ENCODE measurements at regions not wholly inside any gene's neighbourhood (a gene's known extent, or its start where the extent isn't known, plus 50 kb on each side); places are given as distances from the start of the nearest gene placed in this dataset.

- DNase-seq (ENCODE audit: low spot score), result no peak
- Histone ChIP-seq H3K27ac (no peak overlapping the region), H3K4me3 (no peak overlapping the region), H3K4me1 (ENCODE audit: control insufficient read depth in 1 of 2, low read depth in 2 of 2) (no peaks in the 10 kb centered on the region), H3K36me3 (no peaks in the 10 kb centered on the region), H3K9me3 (no peaks in the 10 kb centered on the region), H3K27me3 (replicated peaks; ENCODE audit: insufficient read depth) (no peaks in the 10 kb centered on the region)
- no peak for TF ChIP-seq CTCF (IDR thresholded peaks at IDR 0.05)
- no peak for ATAC-seq (ENCODE audit: insufficient number of reproducible peaks, low FRiP score, low read depth)
Measured at GRCh38 chr4:100970414-100970813, 376.9 kb downstream of the PPP3CA start.

GRCh38 chr4:100969925-100970324 is 377.4 kb downstream of the PPP3CA start:
- no peak for TF ChIP-seq CTCF (IDR thresholded peaks at IDR 0.05)
- DNase-seq (ENCODE audit: low spot score) (no peak), ATAC-seq (ENCODE audit: insufficient number of reproducible peaks, low FRiP score, low read depth) (no peak)
- no peaks in the 10 kb centered on the region for H3K4me1 ChIP-seq (ENCODE audit: control insufficient read depth in 1 of 2, low read depth in 2 of 2)
- H3K27me3 ChIP-seq (replicated peaks; ENCODE audit: insufficient read depth), result no peaks in the 10 kb centered on the region
- no peaks in the 10 kb centered on the region for H3K36me3 ChIP-seq
- H3K27ac ChIP-seq, result no peak overlapping the region
- no peak overlapping the region for H3K4me3 ChIP-seq
- no peaks in the 10 kb centered on the region for H3K9me3 ChIP-seq

- no peak for TF ChIP-seq CTCF (IDR thresholded peaks at IDR 0.05)
- H3K27ac ChIP-seq, result no peak overlapping the region
- ATAC-seq (ENCODE audit: insufficient number of reproducible peaks, low FRiP score, low read depth) (no peak), DNase-seq (ENCODE audit: low spot score) (no peak)
- no peak overlapping the region for H3K4me3 ChIP-seq
- no peaks in the 10 kb centered on the region for H3K9me3 ChIP-seq
- no peaks in the 10 kb centered on the region for H3K36me3 ChIP-seq
- no peaks in the 10 kb centered on the region for H3K27me3 ChIP-seq (replicated peaks; ENCODE audit: insufficient read depth)
- no peaks in the 10 kb centered on the region for H3K4me1 ChIP-seq (ENCODE audit: control insufficient read depth in 1 of 2, low read depth in 2 of 2)
Measured at GRCh38 chr4:100968046-100968445, 379.3 kb downstream of the PPP3CA start.

- Histone ChIP-seq H3K9me3 (no peaks in the 10 kb centered on the region), H3K27ac (no peak overlapping the region), H3K27me3 (replicated peaks; ENCODE audit: insufficient read depth) (no peaks in the 10 kb centered on the region), H3K36me3 (no peaks in the 10 kb centered on the region), H3K4me1 (ENCODE audit: control insufficient read depth in 1 of 2, low read depth in 2 of 2) (no peaks in the 10 kb centered on the region), H3K4me3 (no peak overlapping the region)
- no peak for DNase-seq (ENCODE audit: low spot score)
- no peak for TF ChIP-seq CTCF (IDR thresholded peaks at IDR 0.05)
- no peak for ATAC-seq (ENCODE audit: insufficient number of reproducible peaks, low FRiP score, low read depth)
Measured at GRCh38 chr4:100963627-100964026, 383.7 kb downstream of the PPP3CA start.

GRCh38 chr4:100962698-100963097 is 384.6 kb downstream of the PPP3CA start:
- no peaks in the 10 kb centered on the region for H3K27me3 ChIP-seq (replicated peaks; ENCODE audit: insufficient read depth)
- no peaks in the 10 kb centered on the region for H3K9me3 ChIP-seq
- no peak for TF ChIP-seq CTCF (IDR thresholded peaks at IDR 0.05)
- H3K4me1 ChIP-seq (ENCODE audit: control insufficient read depth in 1 of 2, low read depth in 2 of 2), result no peaks in the 10 kb centered on the region
- H3K4me3 ChIP-seq, result no peak overlapping the region
- ATAC-seq (ENCODE audit: insufficient number of reproducible peaks, low FRiP score, low read depth) (no peak), DNase-seq (ENCODE audit: low spot score) (no peak)
- H3K36me3 ChIP-seq, result no peaks in the 10 kb centered on the region
- H3K27ac ChIP-seq, result no peak overlapping the region

Data from thoracic aorta (tissue), 2 donors.